ENCODE measurements at regions not wholly inside any gene's neighbourhood (a gene's known extent, or its start where the extent isn't known, plus 50 kb on each side); places are given as distances from the start of the nearest gene placed in this dataset.

GRCh38 chr20:50298554-50299324, 108.1 kb downstream of the CEBPB start:
- dilution Hi-C loops (cut with MboI; ENCODE audit: extremely low pct_ligation_motif_present, low sequenced_read_pairs) (no loop called here), intact Hi-C loops (cut with micrococcal nuclease) (no loop called here)
- POLR2A ChIA-PET = interaction anchor here (0.6 kb wide), 1 partner anchor 13 kb away, joined by 3 read pairs; no protein-coding TSS in a partner anchor
- H3K9ac ChIP-seq (replicated peaks; ENCODE audit: extremely low read depth, insufficient read depth, low read length) = no peak overlapping the region
- no peak for TF ChIP-seq MYC (IDR thresholded peaks at IDR 0.05; ENCODE audit: low read depth, low read length)
- TF ChIP-seq JUN (IDR thresholded peaks at IDR 0.05; ENCODE audit: borderline replicate concordance, insufficient read depth, insufficient read length, low read depth) = no peak
- no peak for TF ChIP-seq MAX (IDR thresholded peaks at IDR 0.05; ENCODE audit: insufficient read depth, insufficient read length)
- no peak for TF ChIP-seq CTCF (IDR thresholded peaks at IDR 0.05; ENCODE audit: extremely low read depth in 1 of 2, insufficient read depth in 1 of 2, low read depth in 1 of 2, low read length in 2 of 2)
- no peak for TF ChIP-seq POLR2A (IDR thresholded peaks at IDR 0.05; ENCODE audit: low read depth, low read length)
- TF ChIP-seq FOS (IDR thresholded peaks at IDR 0.05; ENCODE audit: borderline replicate concordance, insufficient read depth, low read length) = no peak
- TF ChIP-seq GATA2 (IDR thresholded peaks at IDR 0.05; ENCODE audit: insufficient read depth, insufficient read length, low read depth, low read length) = no peak
- TF ChIP-seq POLR2AphosphoS5 (IDR thresholded peaks at IDR 0.05; ENCODE audit: insufficient read depth, low read depth, low read length) = no peak
- no peak for TF ChIP-seq EZH2 (IDR thresholded peaks at IDR 0.05; ENCODE audit: borderline replicate concordance, low read depth, low read length, severe bottlenecking)
- no peak for DNase-seq (ENCODE audit: low read depth, low spot score)
- no peak for FAIRE-seq
- no peaks in the 10 kb centered on the region for H3K9me1 ChIP-seq (replicated peaks; ENCODE audit: control insufficient read depth, extremely low read depth, insufficient read depth, low read length)
- H3K36me3 ChIP-seq (ENCODE audit: control insufficient read depth in 2 of 2, extremely low read depth in 1 of 2, insufficient read depth in 2 of 2, low read length in 2 of 2) = no peaks in the 10 kb centered on the region
- no peak overlapping the region for H2AFZ ChIP-seq (ENCODE audit: low read depth, low read length)
- no peaks in the 10 kb centered on the region for H3K9me3 ChIP-seq (replicated peaks; ENCODE audit: control insufficient read depth, insufficient read depth, low read length)
- no peaks in the 10 kb centered on the region for H3K27me3 ChIP-seq (ENCODE audit: control insufficient read depth in 2 of 2, insufficient read depth in 2 of 2, low read length in 2 of 2)
- H3K4me1 ChIP-seq (ENCODE audit: control insufficient read depth, extremely low read depth, insufficient read depth, low read length) = no peaks in the 10 kb centered on the region
- H4K20me1 ChIP-seq (replicated peaks; ENCODE audit: control insufficient read depth, extremely low read depth, insufficient read depth, low read length) = no peaks in the 10 kb centered on the region
- H3K27ac ChIP-seq (ENCODE audit: insufficient read depth, low read depth, low read length) = no peak overlapping the region
- H3K4me2 ChIP-seq (ENCODE audit: insufficient read depth, low read length) = no peak overlapping the region
- no TSS peak for BruUV-seq (replicated peaks)
- CTCF ChIA-PET = no interaction called here
- no peak overlapping the region for H3K4me3 ChIP-seq (replicated peaks in 1 of 3; ENCODE audit: insufficient read depth in 1 of 3, low read depth in 1 of 3, low read length in 3 of 3)
- no peaks in the 10 kb centered on the region for H3K79me2 ChIP-seq (ENCODE audit: control insufficient read depth, insufficient read depth, low read length)

Measured in endothelial cell of umbilical vein (primary cell).